ENCODE measurements at regions not wholly inside any gene's neighbourhood (a gene's known extent, or its start where the extent isn't known, plus 50 kb on each side); places are given as distances from the start of the nearest gene placed in this dataset.

GRCh38 chr15:37520026-37520425 lies 414.4 kb upstream of the TMCO5A start:
- TF ChIP-seq CTCF (IDR thresholded peaks at IDR 0.05) (no peak), POLR2A (IDR thresholded peaks at IDR 0.05) (no peak)

Measured in lower leg skin (tissue), 3 donors.